HG03354 (cell line): ENCODE measurements at regions not wholly inside any gene's neighbourhood (a gene's known extent, or its start where the extent isn't known, plus 50 kb on each side); places are given as distances from the start of the nearest gene placed in this dataset.
"Not testable (repeated sequence)": the region's sequence is repeated elsewhere in the genome, so short reads cannot be mapped to it uniquely, and the experiment has no call there.

Experiments
- ATAC-seq: cut with Tn5 transposase; IDR thresholded peaks from one replicate; pipeline ENCODE4 v1.9.1; 2021; ENCODE audit warnings: mild to moderate bottlenecking; ENCODE audit not compliant: unreplicated experiment, poor library complexity, severe bottlenecking

DNA sequence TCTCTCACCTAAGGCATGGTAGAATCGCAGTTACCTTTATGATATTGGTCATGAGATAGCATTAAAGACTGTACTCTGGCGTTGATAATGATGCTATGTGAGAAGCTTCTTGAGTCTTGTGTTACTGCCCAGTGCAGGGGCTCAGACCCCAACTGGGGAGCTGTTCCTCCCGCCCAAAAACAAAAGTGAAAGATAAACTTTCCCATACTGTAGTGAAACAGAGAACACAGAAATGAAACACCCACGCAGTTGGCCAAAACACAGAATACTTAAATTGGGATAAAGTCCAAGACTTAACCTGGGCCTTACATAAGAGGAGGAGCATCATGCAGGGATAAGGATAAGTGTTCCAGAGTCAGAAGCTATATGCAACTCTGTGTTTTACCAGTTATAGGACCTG lies 130.6 kb downstream of the HHIPL2 start:
- no peak for ATAC-seq

DNA sequence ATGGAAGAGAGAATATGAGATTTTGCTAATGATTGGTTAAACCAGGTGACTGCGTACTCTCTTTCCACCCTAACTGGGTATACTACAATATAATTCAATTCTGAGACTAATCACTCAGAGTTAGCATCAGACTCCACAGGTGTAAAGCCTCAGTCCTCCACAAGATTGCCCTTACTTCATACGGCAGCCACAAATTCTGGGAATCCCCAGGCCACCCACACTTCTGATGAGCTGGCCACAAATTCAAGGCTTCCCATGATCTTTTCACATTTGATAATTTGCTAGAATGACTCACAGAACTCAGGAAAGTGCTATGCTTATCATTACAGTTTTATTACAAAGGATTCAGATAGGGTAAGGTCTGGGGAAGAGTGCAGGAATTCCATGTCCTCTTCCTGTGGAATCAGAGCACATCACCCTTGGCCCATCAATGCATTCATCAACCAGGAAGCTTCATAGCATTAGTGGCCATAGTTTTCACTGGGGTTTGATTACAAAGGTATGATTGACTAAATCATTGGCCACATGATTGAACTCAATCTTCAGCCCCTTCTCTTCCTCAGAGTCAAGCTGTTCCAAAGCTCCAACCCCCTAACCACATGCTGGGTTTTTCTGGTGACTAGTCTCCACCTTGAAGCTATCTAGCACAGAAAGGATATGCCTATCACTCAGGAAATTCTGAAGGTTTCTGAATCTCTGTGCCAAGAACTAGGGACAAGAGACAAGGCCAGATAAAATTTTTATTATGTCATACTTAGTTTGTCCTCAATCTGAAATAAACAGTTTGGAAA lies 131.7 kb downstream of the HHIPL2 start:
- ATAC-seq: no peak

DNA sequence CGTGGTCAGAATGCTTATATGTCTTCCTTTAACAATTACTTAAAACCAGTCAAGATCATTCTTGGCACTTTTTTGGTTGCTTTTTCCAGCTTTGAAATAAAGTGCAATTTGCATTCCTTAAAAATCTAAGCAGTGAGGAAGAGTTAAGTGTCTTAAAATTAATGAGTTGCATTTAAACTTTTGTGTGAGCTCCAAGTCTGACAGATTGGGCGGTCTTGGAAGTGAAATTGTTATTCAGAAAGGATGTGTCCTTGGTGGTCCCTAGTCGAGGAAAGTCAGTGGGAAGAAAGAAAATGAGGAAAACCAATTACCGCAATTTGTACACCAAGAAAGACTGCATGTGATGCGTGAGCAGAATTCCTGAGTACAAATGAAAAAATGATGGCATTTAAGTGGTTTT lies 132.5 kb downstream of the HHIPL2 start:
- ATAC-seq: no peak

DNA sequence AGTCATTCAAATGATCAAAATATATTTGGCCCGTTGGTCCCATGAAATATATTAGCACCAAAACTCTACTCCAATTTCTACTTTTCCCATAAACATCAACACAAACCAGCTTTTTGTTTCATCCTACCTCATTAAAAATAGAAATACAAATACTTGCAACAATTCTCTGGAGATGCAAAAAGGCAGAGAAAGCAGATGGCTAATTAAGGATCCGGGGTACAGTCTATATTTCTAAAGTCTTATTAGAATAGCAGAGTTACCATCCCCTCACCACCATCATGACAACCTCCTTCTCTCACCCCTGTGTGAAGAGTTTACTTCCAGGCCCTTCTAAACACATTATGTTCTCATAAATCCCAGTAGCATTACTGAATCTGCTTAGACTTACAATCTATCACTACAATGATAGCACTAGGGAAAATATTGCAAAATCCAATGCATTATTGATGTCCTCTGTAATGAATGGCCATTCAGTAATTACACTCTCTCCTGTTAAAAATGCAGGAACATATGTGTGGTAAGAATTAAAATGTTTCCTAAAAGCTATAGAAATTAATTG lies 133.8 kb downstream of the HHIPL2 start:
- no peak for ATAC-seq

DNA sequence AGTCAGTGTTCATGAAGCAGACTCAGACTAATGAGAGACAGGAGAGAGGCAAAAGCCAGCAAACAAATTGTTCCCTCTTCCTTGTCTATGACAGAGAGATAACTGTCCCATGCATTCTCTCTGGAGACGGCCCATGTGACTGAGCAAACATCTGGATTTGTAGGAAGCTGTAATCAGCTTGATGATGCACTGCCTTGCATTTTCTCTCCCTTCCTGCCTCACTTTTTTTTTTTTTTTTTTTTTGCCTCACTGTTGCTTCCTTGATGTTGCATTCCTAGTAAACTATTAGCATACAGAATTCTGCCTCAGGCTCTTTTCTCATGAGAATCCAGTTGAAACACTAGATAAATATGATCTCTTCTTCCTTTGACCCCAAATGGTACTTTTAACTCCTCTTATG lies 134.5 kb downstream of the HHIPL2 start:
- ATAC-seq: no peak

DNA sequence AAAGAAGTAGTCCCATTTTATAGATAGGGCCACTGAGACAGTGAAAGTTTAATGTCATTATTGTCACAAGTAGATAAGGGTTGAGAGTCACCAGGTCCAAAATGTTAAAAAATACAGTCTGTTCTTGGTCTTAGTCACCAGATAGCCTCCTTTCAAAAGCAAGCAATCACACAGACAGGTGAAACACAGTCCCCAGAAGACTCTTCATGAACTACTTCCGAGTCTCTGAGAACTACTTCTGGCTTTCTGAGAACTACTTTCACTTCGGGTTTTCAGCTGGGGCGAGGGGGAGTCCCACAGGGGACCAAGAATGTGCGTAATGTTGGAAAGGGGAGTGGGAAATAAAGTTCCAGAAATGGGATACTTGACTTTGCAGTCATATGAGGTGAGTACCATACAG lies 143.2 kb downstream of the HHIPL2 start:
- ATAC-seq: no peak

- no peak for ATAC-seq
These were observed 148.7 kb downstream of the HHIPL2 start for GRCh38 chr1:222399197-222399596.

GRCh38 chr1:222394224-222394623 lies 153.7 kb downstream of the HHIPL2 start:
- no peak for ATAC-seq

GRCh38 chr1:222392556-222392955 lies 155.3 kb downstream of the HHIPL2 start:
- no peak for ATAC-seq

- no peak for ATAC-seq
These were observed 157.7 kb downstream of the HHIPL2 start for GRCh38 chr1:222390181-222390580.

DNA sequence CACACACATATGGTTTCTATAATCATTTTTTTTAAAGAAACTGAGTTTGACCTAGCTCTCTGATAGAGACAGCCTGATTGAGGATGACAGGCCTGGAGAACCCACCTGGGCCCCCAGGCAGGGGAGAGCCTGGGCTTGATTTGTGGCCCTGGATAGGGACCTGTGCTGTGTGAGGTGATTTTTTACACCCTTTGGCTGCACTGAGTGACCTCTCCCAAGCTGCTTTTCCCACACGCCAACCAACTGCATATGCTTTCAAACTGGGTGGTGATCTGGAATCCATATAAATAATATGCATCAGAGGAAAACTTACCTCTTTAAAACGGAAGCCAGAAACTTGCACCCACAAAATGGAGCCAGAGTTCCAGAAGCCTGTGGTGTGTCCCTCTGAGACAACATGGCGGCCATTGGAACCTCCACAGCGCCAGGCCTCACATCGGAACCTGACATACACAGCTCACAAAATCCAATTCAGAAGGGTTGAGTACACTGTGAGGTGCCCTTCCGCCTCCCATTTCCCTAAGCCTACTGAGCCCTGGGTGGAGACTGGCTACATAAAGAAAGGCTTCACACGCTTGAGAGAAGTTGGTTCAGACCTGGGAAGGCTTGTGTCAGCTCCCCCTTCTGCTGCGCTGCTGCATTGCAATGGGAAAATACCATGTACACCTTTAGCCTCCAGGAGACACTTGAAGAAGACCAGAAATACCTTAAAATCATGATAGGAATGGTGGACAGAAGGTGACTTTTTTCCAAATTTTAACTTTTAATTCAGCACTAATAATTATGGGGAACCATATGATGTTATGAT lies 160.7 kb downstream of the HHIPL2 start:
- ATAC-seq: no peak

GRCh38 chr1:222385955-222386354 lies 161.9 kb downstream of the HHIPL2 start:
- ATAC-seq: no peak

GRCh38 chr1:222385262-222385661 lies 162.6 kb downstream of the HHIPL2 start:
- no peak for ATAC-seq

- ATAC-seq: no peak
These were observed 163.4 kb downstream of the HHIPL2 start for GRCh38 chr1:222384531-222384930.

GRCh38 chr1:222382171-222382570 lies 165.7 kb downstream of the HHIPL2 start:
- no peak for ATAC-seq

DNA sequence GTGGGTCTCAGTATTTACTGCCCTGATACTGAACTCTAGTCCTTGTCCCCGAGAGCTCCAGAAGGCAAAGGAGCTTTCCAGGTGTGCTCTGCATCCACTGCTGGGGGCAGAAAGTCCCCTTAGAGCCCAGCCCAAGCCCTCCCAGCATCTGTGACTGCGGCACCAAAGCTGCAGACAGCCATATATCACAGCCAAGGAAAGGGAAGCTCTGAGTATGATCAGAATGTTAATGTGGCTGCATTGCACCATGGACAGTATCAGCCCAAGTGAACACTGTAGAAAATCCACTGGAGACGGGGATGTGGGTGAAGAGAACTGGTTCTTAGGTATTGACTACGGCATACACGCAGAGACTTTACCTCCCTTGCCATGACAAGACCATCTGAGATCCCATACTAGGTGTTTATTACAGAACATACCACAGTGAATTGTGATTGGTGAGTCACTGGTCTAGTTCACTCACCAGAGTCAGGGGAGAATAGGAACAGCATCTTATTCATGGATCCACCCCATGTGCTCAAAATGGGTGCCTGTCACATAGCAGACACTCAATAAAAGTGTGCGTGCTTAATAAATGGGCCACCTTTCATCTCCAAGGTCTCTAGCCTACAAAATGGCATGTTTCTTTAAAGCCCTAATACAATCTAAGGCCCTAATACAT lies 170.3 kb downstream of the HHIPL2 start:
- no peak for ATAC-seq

DNA sequence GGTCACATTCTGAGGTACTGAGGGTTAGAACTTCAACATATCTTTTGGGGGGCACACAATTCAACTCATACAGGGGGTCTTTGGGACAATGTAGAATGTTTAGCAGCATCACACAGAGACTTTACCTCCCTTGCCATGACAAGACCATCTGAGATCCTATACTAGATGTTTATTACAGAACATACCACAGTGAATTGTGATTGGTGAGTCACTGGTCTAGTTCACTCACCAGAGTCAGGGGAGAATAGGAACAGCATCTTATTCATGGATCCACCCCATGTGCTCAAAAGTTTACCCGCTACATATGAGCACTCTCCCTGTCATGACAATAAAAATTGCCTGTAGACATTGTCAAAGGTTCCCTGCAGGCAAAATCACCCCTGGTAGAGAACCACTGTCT lies 171.1 kb downstream of the HHIPL2 start:
- ATAC-seq: not testable (repeated sequence)

DNA sequence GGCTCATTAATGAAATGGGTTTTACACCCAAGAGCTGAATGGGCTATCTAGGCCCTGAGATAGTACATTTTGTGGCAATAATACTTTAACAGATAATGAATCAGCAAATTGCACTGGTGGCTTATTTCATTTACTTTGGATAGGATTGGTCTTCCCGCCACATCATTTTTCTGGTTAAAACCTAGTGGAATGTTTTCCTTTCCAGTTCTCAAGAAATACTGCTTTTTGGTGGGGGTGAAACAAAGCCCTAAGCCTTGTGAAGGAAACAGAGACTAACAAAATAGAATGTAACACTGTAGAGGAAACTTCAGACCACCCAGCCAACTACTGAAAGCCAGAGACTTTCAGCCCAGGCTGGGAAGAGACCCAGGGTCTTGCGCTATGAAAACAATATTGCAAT lies 172.2 kb downstream of the HHIPL2 start:
- no peak for ATAC-seq

- ATAC-seq: no peak
These were observed 173.9 kb downstream of the HHIPL2 start for GRCh38 chr1:222373831-222374602.

DNA sequence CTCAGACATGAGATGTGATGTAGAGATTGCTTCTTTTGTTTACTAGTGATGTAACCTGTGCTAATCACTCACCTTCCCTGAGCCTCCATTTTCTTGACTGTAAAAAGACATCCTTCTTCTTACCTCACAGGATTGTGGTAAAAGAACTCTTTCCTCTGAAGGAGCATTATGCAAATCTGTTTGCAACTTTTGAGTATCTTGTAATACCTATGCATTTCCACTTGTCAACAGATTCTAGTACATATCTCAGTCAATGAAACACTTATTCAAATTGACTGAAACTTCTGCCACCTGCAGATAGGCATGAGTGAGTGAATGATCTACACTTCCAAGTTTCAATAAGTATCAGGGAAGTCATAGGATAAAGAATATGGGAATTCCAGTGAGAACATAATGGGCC lies 174.7 kb downstream of the HHIPL2 start:
- ATAC-seq: peak; percentile 92
